ENCODE measurements at regions not wholly inside any gene's neighbourhood (a gene's known extent, or its start where the extent isn't known, plus 50 kb on each side); places are given as distances from the start of the nearest gene placed in this dataset.

DNA sequence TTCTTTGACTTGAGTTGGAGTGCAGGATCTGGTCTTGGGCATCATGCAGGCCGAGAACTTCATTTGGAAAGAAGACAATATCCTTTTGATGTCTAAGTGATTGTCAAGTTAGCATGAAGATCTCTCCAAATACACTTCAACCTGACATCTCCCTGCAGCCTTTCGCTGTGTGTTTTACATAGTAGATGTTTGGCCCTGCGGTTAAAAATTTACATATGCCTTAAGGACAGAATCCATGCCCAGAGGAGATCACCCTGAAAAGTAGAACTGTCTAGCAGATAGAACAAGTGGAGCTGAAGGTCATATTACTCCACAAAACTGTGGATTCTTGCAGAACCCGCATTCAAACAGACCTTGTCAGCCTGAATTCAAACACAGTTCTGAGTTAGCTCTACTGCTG, 409.9 kb downstream of the LPIN1 start:
- H3K27ac ChIP-seq: no peak overlapping the region
- H3K4me2 ChIP-seq: no peak overlapping the region
- peaks cover 3% of the 10 kb centered on the region for H3K27me3 Mint-ChIP-seq (ENCODE audit: insufficient read depth, low read depth)
- TF ChIP-seq EZH2phosphoT487 (IDR thresholded peaks at IDR 0.05) (no peak), CTCF (IDR thresholded peaks at IDR 0.05) (no peak), EZH2 (IDR thresholded peaks at IDR 0.05) (no peak)
- H4K20me1 ChIP-seq (ENCODE audit: low read depth): no peaks in the 10 kb centered on the region
- H3K4me1 ChIP-seq: no peaks in the 10 kb centered on the region
- no peaks in the 10 kb centered on the region for H3K9me3 Mint-ChIP-seq
- H3K9me3 ChIP-seq (ENCODE audit: low read depth): no peaks in the 10 kb centered on the region
- no peaks in the 10 kb centered on the region for H3K79me2 ChIP-seq (ENCODE audit: low read depth)
- no peak for DNase-seq (ENCODE audit: low spot score)
- H3K36me3 ChIP-seq: no peaks in the 10 kb centered on the region
- H3K4me1 Mint-ChIP-seq: peaks cover 5% of the 10 kb centered on the region
- no peak overlapping the region for H3K27ac Mint-ChIP-seq
- no peak overlapping the region for H3K4me3 ChIP-seq
- no peak overlapping the region for H2AFZ ChIP-seq (replicated peaks)
- H3K36me3 Mint-ChIP-seq: no peaks in the 10 kb centered on the region
- no peaks in the 10 kb centered on the region for H3F3A ChIP-seq (ENCODE audit: low read depth)
- no peak overlapping the region for H3K4me3 Mint-ChIP-seq
- no peak overlapping the region for H3K9ac ChIP-seq
- H3K27me3 ChIP-seq: no peaks in the 10 kb centered on the region

GRCh38 chr2:12161085-12161484, 414.7 kb downstream of the LPIN1 start:
- no peaks in the 10 kb centered on the region for H3K27me3 ChIP-seq
- no peaks in the 10 kb centered on the region for H3F3A ChIP-seq (ENCODE audit: low read depth)
- no peaks in the 10 kb centered on the region for H3K36me3 ChIP-seq
- Mint-ChIP-seq H3K4me1 (no peaks in the 10 kb centered on the region), H3K27ac (no peak overlapping the region), H3K9me3 (no peaks in the 10 kb centered on the region), H3K36me3 (no peaks in the 10 kb centered on the region), H3K4me3 (no peak overlapping the region), H3K27me3 (ENCODE audit: insufficient read depth, low read depth) (no peaks in the 10 kb centered on the region)
- H4K20me1 ChIP-seq (ENCODE audit: low read depth): no peaks in the 10 kb centered on the region
- DNase-seq (ENCODE audit: low spot score): no peak
- H3K4me2 ChIP-seq: no peak overlapping the region
- H3K9ac ChIP-seq: no peak overlapping the region
- no peak overlapping the region for H3K4me3 ChIP-seq
- H3K27ac ChIP-seq: no peak overlapping the region
- no peaks in the 10 kb centered on the region for H3K9me3 ChIP-seq (ENCODE audit: low read depth)
- H2AFZ ChIP-seq (replicated peaks): no peak overlapping the region
- TF ChIP-seq CTCF (IDR thresholded peaks at IDR 0.05) (no peak), EZH2 (IDR thresholded peaks at IDR 0.05) (no peak), EZH2phosphoT487 (IDR thresholded peaks at IDR 0.05) (no peak)
- no peaks in the 10 kb centered on the region for H3K4me1 ChIP-seq
- no peaks in the 10 kb centered on the region for H3K79me2 ChIP-seq (ENCODE audit: low read depth)

GRCh38 chr2:12162269-12163247, 416.1 kb downstream of the LPIN1 start:
- Histone ChIP-seq H3K4me1 (peaks cover 5% of the 10 kb centered on the region), H3K79me2 (ENCODE audit: low read depth) (no peaks in the 10 kb centered on the region), H3K27ac (no peak overlapping the region), H3F3A (ENCODE audit: low read depth) (no peaks in the 10 kb centered on the region), H2AFZ (replicated peaks) (no peak overlapping the region), H4K20me1 (ENCODE audit: low read depth) (no peaks in the 10 kb centered on the region), H3K9me3 (ENCODE audit: low read depth) (no peaks in the 10 kb centered on the region), H3K4me2 (no peak overlapping the region), H3K27me3 (no peaks in the 10 kb centered on the region), H3K4me3 (no peak overlapping the region), H3K9ac (no peak overlapping the region), H3K36me3 (no peaks in the 10 kb centered on the region)
- Mint-ChIP-seq H3K36me3 (no peaks in the 10 kb centered on the region), H3K4me3 (no peak overlapping the region), H3K27me3 (ENCODE audit: insufficient read depth, low read depth) (no peaks in the 10 kb centered on the region), H3K9me3 (no peaks in the 10 kb centered on the region), H3K27ac (no peak overlapping the region), H3K4me1 (peaks cover under 1% of the 10 kb centered on the region)
- no peak for DNase-seq (ENCODE audit: low spot score)
- TF ChIP-seq EZH2phosphoT487 (IDR thresholded peaks at IDR 0.05): no peak
- no peak for TF ChIP-seq EZH2 (IDR thresholded peaks at IDR 0.05)
- no peak for TF ChIP-seq CTCF (IDR thresholded peaks at IDR 0.05)
